ENCODE measurements at regions not wholly inside any gene's neighbourhood (a gene's known extent, or its start where the extent isn't known, plus 50 kb on each side); places are given as distances from the start of the nearest gene placed in this dataset.

- no peak for TF ChIP-seq CTCF (optimal IDR thresholded peaks at IDR 0.05 in 1 of 3, IDR thresholded peaks at IDR 0.05 in 1 of 3, conservative IDR thresholded peaks at IDR 0.05 in 1 of 3; ENCODE audit: extremely low read depth in 1 of 3, insufficient read depth in 2 of 3, low read length in 3 of 3)
- no peak for TF ChIP-seq EZH2 (IDR thresholded peaks at IDR 0.05; ENCODE audit: low read length)
Observed at GRCh38 chr5:8327016-8327415, 458.1 kb downstream of the MTRR start.

Measured in keratinocyte (primary cell).